22Rv1 (cell line): ENCODE measurements at regions not wholly inside any gene's neighbourhood (a gene's known extent, or its start where the extent isn't known, plus 50 kb on each side); places are given as distances from the start of the nearest gene placed in this dataset.

ENCODE experiments used
- H3K27ac ChIP-seq: fragments of 450-650 bp; 2 replicates; pipeline ENCODE4 v1.5.1; 2017
- ZFX ChIP-seq: fragments of 450-650 bp; IDR thresholded peaks from 2 replicates; pipeline ENCODE4 v1.6.1; 2017; ENCODE audit warnings: antibody characterized with exemption, borderline replicate concordance
- TF ChIP-seq, protein P1 (sequence below): fragments of 450-650 bp; IDR thresholded peaks from 2 replicates; pipeline ENCODE4 v1.5.1; 2017; ENCODE audit warnings: mild to moderate bottlenecking

DNA sequence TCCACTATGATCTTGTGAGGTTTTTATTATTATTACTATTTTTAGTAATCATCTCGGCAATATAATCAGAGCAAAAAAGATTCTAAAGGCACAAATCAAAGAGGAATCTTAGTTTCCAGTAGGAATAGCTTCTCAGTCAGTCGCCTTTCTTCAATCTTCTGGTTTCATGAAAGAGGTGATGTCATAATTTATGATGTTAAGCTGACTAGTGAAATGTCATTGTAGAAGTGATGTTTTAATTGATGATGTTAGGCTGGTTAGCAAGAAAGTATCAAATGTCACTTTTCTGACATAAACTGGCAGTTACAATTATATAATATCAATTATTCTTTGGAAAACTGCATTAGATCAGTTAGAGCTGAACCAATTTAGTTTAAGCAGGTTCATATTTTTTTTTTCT, 476.7 kb upstream of the ETAA1 start:
- no peak for TF ChIP-seq ZFX
- TF ChIP-seq, protein P1, sequence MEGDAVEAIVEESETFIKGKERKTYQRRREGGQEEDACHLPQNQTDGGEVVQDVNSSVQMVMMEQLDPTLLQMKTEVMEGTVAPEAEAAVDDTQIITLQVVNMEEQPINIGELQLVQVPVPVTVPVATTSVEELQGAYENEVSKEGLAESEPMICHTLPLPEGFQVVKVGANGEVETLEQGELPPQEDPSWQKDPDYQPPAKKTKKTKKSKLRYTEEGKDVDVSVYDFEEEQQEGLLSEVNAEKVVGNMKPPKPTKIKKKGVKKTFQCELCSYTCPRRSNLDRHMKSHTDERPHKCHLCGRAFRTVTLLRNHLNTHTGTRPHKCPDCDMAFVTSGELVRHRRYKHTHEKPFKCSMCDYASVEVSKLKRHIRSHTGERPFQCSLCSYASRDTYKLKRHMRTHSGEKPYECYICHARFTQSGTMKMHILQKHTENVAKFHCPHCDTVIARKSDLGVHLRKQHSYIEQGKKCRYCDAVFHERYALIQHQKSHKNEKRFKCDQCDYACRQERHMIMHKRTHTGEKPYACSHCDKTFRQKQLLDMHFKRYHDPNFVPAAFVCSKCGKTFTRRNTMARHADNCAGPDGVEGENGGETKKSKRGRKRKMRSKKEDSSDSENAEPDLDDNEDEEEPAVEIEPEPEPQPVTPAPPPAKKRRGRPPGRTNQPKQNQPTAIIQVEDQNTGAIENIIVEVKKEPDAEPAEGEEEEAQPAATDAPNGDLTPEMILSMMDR: no peak
- no peak overlapping the region for H3K27ac ChIP-seq

DNA sequence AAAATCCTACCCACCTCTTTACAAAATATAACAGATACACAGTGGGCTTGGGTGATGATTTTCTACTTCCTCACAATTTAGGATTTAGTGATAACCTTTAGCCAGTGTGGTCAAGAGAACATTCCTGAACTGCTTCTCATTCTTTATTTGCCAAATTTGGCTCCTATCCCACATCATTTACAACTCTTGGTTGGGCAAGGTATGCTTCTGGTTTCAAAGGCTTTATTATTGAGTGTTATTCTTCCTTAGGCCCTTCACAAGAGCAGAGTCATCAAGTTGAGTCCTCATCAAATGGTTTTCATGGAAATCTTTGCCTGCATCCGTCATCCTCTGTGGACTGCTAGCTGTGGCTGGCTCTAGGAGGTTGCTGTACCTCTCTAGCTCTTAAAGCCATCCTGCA, 472.0 kb upstream of the ETAA1 start:
- H3K27ac ChIP-seq: no peak overlapping the region
- TF ChIP-seq ZFX: no peak
- TF ChIP-seq, protein P1: no peak

DNA sequence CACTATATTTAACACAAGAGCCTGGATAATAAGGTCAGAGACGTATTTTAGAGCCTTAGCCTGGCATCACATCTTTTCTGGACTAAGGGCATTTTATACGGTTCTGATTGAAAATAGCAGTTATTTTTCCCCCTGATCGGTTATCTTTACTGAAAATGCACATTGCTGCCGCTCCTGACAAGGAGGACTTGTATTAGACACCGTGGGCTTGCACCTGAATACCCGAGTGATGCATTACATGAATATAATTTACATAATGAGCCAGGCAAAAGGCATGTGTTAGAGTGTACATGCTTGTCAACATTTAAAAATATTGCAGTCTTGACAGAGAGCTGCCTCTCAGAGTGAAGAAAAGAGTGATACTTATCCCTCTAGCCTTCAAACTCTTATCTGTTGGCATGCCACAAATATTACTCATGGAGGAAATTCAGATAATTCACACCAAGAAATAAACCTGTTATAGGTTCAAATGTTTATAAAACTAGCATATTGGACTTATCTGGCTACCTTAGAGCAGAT, 470.5 kb upstream of the ETAA1 start:
- H3K27ac ChIP-seq: no peak overlapping the region
- no peak for TF ChIP-seq ZFX
- TF ChIP-seq, protein P1: no peak

DNA sequence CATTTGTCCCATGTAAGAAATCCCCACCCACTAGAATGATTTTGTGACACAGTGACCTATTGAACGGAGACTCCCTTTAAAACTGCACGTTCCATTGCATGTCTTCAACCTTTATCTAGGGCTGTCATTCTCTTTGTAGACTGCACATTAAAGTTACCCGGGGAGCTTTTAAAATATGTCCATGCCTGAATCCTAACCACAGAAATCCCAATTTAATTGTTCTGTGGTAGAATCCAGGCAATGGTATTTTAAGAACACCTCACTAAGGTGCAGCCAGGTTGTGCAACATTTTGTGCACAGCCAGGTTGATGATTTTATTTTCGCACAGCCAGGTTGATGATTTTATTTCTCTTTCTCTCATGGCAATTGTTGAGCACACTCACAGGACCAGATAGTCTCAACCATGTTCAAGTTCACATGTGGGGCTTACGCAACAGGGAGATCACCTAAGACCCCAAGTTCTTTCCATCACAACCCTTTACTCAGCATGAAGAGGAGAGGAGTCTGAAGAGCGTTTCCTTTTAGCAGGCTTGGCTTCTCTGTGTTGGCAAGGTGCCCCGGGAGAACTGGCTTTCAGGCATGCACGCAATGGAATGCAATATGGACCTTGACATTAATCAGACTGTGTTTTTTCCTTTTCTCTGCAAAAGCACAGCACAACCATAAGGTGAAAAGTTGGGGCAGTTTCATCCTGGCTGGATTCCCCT, 467.3 kb upstream of the ETAA1 start:
- H3K27ac ChIP-seq: no peak overlapping the region
- TF ChIP-seq, protein P1: no peak
- TF ChIP-seq ZFX: no peak

DNA sequence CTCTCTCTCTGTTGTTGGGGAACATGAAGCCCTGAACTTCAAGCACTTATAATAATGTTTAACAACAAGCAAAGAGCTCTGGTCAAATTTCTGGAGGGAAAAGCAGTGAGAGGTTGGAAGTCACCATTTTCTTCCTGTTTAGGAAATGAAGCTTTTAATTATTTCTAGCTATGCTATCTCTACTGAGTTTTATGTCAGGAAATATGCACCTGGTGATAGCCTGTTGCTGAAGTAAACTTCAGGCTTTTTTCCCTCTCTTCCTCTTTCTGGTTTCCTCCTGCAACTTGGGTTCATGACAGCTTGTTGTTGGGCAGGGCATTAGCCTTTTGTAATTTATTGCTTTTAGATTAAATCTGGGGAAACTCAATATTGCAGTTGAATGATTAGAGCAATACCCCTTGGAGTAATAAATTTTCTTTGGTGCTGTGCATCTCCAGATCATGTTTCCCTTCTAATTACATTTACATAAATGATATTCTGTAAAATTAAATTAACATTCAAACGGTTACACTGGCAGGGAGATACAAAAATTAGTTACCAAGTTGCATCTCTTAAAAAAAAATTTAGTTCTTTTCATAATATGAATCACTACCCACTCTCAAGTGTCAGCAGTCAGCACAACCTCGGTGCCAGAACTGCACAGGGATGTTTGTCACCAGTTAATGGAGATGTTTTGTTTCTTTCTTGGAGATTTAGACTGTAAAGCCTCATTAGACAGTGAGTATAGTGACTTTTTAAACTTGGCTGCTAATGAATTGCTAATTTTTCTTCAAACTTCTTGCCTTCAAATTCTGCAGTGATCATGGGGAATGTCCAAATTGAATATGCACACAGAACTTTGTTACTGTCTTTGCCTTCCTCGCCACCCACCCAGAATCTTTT, 466.6 kb upstream of the ETAA1 start:
- TF ChIP-seq ZFX: no peak
- TF ChIP-seq, protein P1: no peak
- no peak overlapping the region for H3K27ac ChIP-seq

DNA sequence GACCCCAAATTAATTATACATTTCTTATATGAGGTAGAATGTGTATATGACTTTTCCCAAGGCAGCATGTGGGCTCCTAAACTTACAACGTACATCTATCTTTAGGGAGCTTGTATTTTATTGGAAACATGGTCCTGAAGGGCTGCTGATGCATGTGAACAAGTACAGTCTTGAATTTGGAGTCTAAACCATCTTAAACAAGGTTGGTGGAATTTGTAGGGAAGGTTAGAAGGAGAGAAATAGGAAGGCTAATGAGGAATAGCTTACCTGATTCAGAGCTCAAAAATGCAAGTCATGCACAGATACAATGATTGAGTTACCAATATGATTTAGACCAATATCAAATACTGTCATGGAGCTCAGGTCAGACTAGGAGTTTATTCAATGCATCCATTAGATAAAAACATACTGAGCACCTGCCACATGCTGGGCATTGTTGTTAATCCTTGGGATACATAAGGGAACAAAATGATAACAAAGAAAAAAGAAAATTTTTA, 458.6 kb upstream of the ETAA1 start:
- TF ChIP-seq, protein P1: no peak
- TF ChIP-seq ZFX: no peak
- H3K27ac ChIP-seq: no peak overlapping the region

DNA sequence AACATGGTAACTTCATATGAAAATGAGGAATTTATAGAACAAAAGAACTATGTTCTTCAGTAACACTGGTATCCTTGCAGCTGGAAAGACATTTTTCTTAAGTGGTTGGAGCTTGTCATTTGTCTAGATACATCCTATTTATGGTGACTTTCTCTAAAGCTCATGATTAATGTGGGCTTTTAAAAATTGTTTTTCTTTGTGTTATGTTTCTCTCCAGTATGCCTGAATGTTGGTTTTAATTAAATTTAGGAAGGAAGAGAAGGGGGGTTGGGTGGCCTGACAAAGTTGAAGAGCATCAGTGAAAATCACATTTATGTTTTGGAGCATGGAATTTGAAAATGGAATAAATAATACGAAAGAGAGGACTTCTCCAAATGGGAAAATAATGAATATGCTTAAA, 457.1 kb upstream of the ETAA1 start:
- TF ChIP-seq, protein P1: no peak
- TF ChIP-seq ZFX: no peak
- H3K27ac ChIP-seq: no peak overlapping the region
